ENCODE measurements at regions not wholly inside any gene's neighbourhood (a gene's known extent, or its start where the extent isn't known, plus 50 kb on each side); places are given as distances from the start of the nearest gene placed in this dataset.
"Not testable (repeated sequence)": the region's sequence is repeated elsewhere in the genome, so short reads cannot be mapped to it uniquely, and the experiment has no call there.

- Mint-ChIP-seq H3K27me3 (peaks cover 11% of the 10 kb centered on the region), H3K27ac (no peak overlapping the region), H3K9me3 (peaks cover 7% of the 10 kb centered on the region), H3K4me3 (no peak overlapping the region), H3K4me1 (no peaks in the 10 kb centered on the region), H3K36me3 (no peaks in the 10 kb centered on the region)
Measured at GRCh38 chr10:28733245-28733644, 55.9 kb downstream of the BAMBI start.

- H3K4me1 Mint-ChIP-seq: no peaks in the 10 kb centered on the region
- no peaks in the 10 kb centered on the region for H3K36me3 Mint-ChIP-seq
- H3K27ac Mint-ChIP-seq: no peak overlapping the region
- peaks cover 8% of the 10 kb centered on the region for H3K27me3 Mint-ChIP-seq
- H3K4me3 Mint-ChIP-seq: no peak overlapping the region
- H3K9me3 Mint-ChIP-seq: peaks cover 7% of the 10 kb centered on the region
Measured at GRCh38 chr10:28733647-28734046, 56.3 kb downstream of the BAMBI start.

GRCh38 chr10:28734938-28735759 lies 57.8 kb downstream of the BAMBI start:
- Mint-ChIP-seq H3K4me3 (no peak overlapping the region), H3K4me1 (no peaks in the 10 kb centered on the region)

GRCh38 chr10:28737096-28737495 lies 59.8 kb downstream of the BAMBI start:
- Mint-ChIP-seq H3K27me3 (peaks cover 7% of the 10 kb centered on the region), H3K4me1 (no peaks in the 10 kb centered on the region), H3K9me3 (peaks cover 7% of the 10 kb centered on the region), H3K36me3 (no peaks in the 10 kb centered on the region), H3K4me3 (no peak overlapping the region), H3K27ac (no peak overlapping the region)

More at GRCh38 chr10:28734938-28735759, 57.8 kb downstream of the BAMBI start:
- peaks cover 7% of the 10 kb centered on the region for H3K9me3 Mint-ChIP-seq
- H3K27ac Mint-ChIP-seq: no peak overlapping the region
- peaks cover 11% of the 10 kb centered on the region for H3K27me3 Mint-ChIP-seq
- no peaks in the 10 kb centered on the region for H3K36me3 Mint-ChIP-seq

- no peaks in the 10 kb centered on the region for H3K36me3 Mint-ChIP-seq
- H3K27ac Mint-ChIP-seq: no peak overlapping the region
- peaks cover 7% of the 10 kb centered on the region for H3K9me3 Mint-ChIP-seq
- no peak overlapping the region for H3K4me3 Mint-ChIP-seq
- H3K27me3 Mint-ChIP-seq: peaks cover 7% of the 10 kb centered on the region
- no peaks in the 10 kb centered on the region for H3K4me1 Mint-ChIP-seq
Measured at GRCh38 chr10:28738200-28738599, 60.9 kb downstream of the BAMBI start.

GRCh38 chr10:28743576-28743975 lies 66.3 kb downstream of the BAMBI start:
- Mint-ChIP-seq H3K4me3 (no peak overlapping the region), H3K27me3 (peaks cover 4% of the 10 kb centered on the region), H3K4me1 (no peaks in the 10 kb centered on the region), H3K36me3 (no peaks in the 10 kb centered on the region), H3K27ac (no peak overlapping the region), H3K9me3 (peaks cover 7% of the 10 kb centered on the region)

GRCh38 chr10:28744069-28744768 lies 66.9 kb downstream of the BAMBI start:
- Mint-ChIP-seq H3K27ac (no peak overlapping the region), H3K27me3 (peaks cover 2% of the 10 kb centered on the region), H3K36me3 (no peaks in the 10 kb centered on the region), H3K4me1 (no peaks in the 10 kb centered on the region), H3K9me3 (peaks cover 7% of the 10 kb centered on the region), H3K4me3 (no peak overlapping the region)

GRCh38 chr10:28754930-28755718 lies 77.8 kb downstream of the BAMBI start:
- Mint-ChIP-seq H3K9me3 (peaks cover 6% of the 10 kb centered on the region), H3K4me1 (no peaks in the 10 kb centered on the region), H3K4me3 (no peak overlapping the region), H3K27me3 (peaks cover 17% of the 10 kb centered on the region), H3K36me3 (no peaks in the 10 kb centered on the region), H3K27ac (no peak overlapping the region)

GRCh38 chr10:28761084-28761846 lies 83.9 kb downstream of the BAMBI start:
- Mint-ChIP-seq H3K4me1 (no peaks in the 10 kb centered on the region), H3K9me3 (peaks cover 4% of the 10 kb centered on the region), H3K36me3 (no peaks in the 10 kb centered on the region), H3K27me3 (peaks cover 11% of the 10 kb centered on the region), H3K27ac (no peak overlapping the region), H3K4me3 (no peak overlapping the region)

GRCh38 chr10:28763471-28764170 lies 86.3 kb downstream of the BAMBI start:
- Mint-ChIP-seq H3K27me3 (peaks cover 7% of the 10 kb centered on the region), H3K4me3 (no peak overlapping the region), H3K27ac (no peak overlapping the region), H3K9me3 (peaks cover 4% of the 10 kb centered on the region), H3K36me3 (no peaks in the 10 kb centered on the region), H3K4me1 (no peaks in the 10 kb centered on the region)

- Mint-ChIP-seq H3K4me3 (no peak overlapping the region), H3K9me3 (no peaks in the 10 kb centered on the region), H3K36me3 (no peaks in the 10 kb centered on the region), H3K4me1 (no peaks in the 10 kb centered on the region), H3K27ac (no peak overlapping the region), H3K27me3 (peaks cover 8% of the 10 kb centered on the region)
Measured at GRCh38 chr10:28765641-28766040, 88.3 kb downstream of the BAMBI start.

- Mint-ChIP-seq H3K4me3 (no peak overlapping the region), H3K27ac (no peak overlapping the region), H3K4me1 (no peaks in the 10 kb centered on the region), H3K27me3 (peaks cover 8% of the 10 kb centered on the region), H3K36me3 (no peaks in the 10 kb centered on the region), H3K9me3 (no peaks in the 10 kb centered on the region)
Measured at GRCh38 chr10:28768227-28768626, 90.9 kb downstream of the BAMBI start.

- no peaks in the 10 kb centered on the region for H3K9me3 Mint-ChIP-seq
- peaks cover 9% of the 10 kb centered on the region for H3K27me3 Mint-ChIP-seq
- no peak overlapping the region for H3K27ac Mint-ChIP-seq
Measured at GRCh38 chr10:28769091-28769604, 91.8 kb downstream of the BAMBI start.

GRCh38 chr10:28771580-28772090 lies 94.3 kb downstream of the BAMBI start:
- not testable (repeated sequence) for H3K4me1 Mint-ChIP-seq, H3K4me3 Mint-ChIP-seq, H3K27ac Mint-ChIP-seq, H3K27me3 Mint-ChIP-seq, H3K36me3 Mint-ChIP-seq, H3K9me3 Mint-ChIP-seq

More at GRCh38 chr10:28769091-28769604, 91.8 kb downstream of the BAMBI start:
- Mint-ChIP-seq H3K36me3 (no peaks in the 10 kb centered on the region), H3K4me3 (no peak overlapping the region), H3K4me1 (no peaks in the 10 kb centered on the region)
